Endothelial cell of umbilical vein (primary cell): ENCODE measurements at regions not wholly inside any gene's neighbourhood (a gene's known extent, or its start where the extent isn't known, plus 50 kb on each side); places are given as distances from the start of the nearest gene placed in this dataset.

Experiments used
- EZH2 ChIP-seq: IDR thresholded peaks from 2 replicates; pipeline ENCODE4 v1.6.1; 2012; ENCODE audit warnings: borderline replicate concordance, low read depth, mild to moderate bottlenecking, moderate library complexity, low read length, inconsistent platforms; ENCODE audit not compliant: severe bottlenecking
- FOS ChIP-seq: IDR thresholded peaks from 2 replicates; pipeline ENCODE4 v1.6.1; 2011; ENCODE audit warnings: mild to moderate bottlenecking, low read length, moderate library complexity, borderline replicate concordance; ENCODE audit not compliant: insufficient read depth
- JUN ChIP-seq: IDR thresholded peaks from 2 replicates; pipeline ENCODE4 v1.6.1; 2011; ENCODE audit warnings: borderline replicate concordance, low read depth; ENCODE audit not compliant: insufficient read length, insufficient read depth
- POLR2A ChIP-seq: IDR thresholded peaks from 2 replicates; pipeline ENCODE4 v1.6.1; 2012; ENCODE audit warnings: low read depth, mild to moderate bottlenecking, control low read depth, low read length
- POLR2AphosphoS5 ChIP-seq: IDR thresholded peaks from 2 replicates; pipeline ENCODE4 v1.6.1; 2012; ENCODE audit warnings: low read depth, mild to moderate bottlenecking, control low read depth, low read length, moderate library complexity; ENCODE audit not compliant: insufficient read depth
- TF ChIP-seq, protein P1 (sequence below), 2 donors: IDR thresholded peaks; 1 replicate in 1 of 2; 2 replicates in 1 of 2; pipeline ENCODE4 v1.5.1; 2011; ENCODE audit warnings: low read length in 2 of 2, mild to moderate bottlenecking in 2 of 2, moderate library complexity in 2 of 2, control low read depth in 1 of 2, inconsistent platforms in 1 of 2, low read depth in 1 of 2; ENCODE audit not compliant: insufficient read depth in 1 of 2; ENCODE audit errors: extremely low read depth in 1 of 2
- TF ChIP-seq, protein P2 (sequence below): IDR thresholded peaks from 2 replicates; pipeline ENCODE4 v1.6.1; 2011; ENCODE audit not compliant: insufficient read depth, insufficient read length

GRCh38 chr14:53461858-53462257 is 308.7 kb upstream of the DDHD1 start:
- no peak for TF ChIP-seq EZH2
- TF ChIP-seq, protein P1, sequence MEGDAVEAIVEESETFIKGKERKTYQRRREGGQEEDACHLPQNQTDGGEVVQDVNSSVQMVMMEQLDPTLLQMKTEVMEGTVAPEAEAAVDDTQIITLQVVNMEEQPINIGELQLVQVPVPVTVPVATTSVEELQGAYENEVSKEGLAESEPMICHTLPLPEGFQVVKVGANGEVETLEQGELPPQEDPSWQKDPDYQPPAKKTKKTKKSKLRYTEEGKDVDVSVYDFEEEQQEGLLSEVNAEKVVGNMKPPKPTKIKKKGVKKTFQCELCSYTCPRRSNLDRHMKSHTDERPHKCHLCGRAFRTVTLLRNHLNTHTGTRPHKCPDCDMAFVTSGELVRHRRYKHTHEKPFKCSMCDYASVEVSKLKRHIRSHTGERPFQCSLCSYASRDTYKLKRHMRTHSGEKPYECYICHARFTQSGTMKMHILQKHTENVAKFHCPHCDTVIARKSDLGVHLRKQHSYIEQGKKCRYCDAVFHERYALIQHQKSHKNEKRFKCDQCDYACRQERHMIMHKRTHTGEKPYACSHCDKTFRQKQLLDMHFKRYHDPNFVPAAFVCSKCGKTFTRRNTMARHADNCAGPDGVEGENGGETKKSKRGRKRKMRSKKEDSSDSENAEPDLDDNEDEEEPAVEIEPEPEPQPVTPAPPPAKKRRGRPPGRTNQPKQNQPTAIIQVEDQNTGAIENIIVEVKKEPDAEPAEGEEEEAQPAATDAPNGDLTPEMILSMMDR (IDR thresholded peaks at IDR 0.05; ENCODE audit: extremely low read depth in 1 of 2, insufficient read depth in 1 of 2, low read depth in 1 of 2, low read length in 2 of 2) = no peak
- TF ChIP-seq POLR2A = no peak
- TF ChIP-seq, protein P2, sequence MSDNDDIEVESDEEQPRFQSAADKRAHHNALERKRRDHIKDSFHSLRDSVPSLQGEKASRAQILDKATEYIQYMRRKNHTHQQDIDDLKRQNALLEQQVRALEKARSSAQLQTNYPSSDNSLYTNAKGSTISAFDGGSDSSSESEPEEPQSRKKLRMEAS = no peak
- TF ChIP-seq FOS = no peak
- no peak for TF ChIP-seq POLR2AphosphoS5
- no peak for TF ChIP-seq JUN
